Aorta (tissue), 5 donors: ENCODE measurements at regions not wholly inside any gene's neighbourhood (a gene's known extent, or its start where the extent isn't known, plus 50 kb on each side); places are given as distances from the start of the nearest gene placed in this dataset.
"Not testable (repeated sequence)": the region's sequence is repeated elsewhere in the genome, so short reads cannot be mapped to it uniquely, and the experiment has no call there.

Source experiments
- ATAC-seq: fragments of 200-7000 bp; cut with Tn5 transposase; one replicate; pipeline ENCODE4 v1.9.1; 2022; ENCODE audit warnings: moderate library complexity; ENCODE audit not compliant: low FRiP score
- DNase-seq, 2 donors: peaks; one replicate each; pipeline ENCODE4 v3.0.0-alpha.2; 2020
- H3K27ac ChIP-seq, 2 donors: one replicate each; pipeline ENCODE4 v1.5.1; 2013; ENCODE audit warnings: low read length in 2 of 2, mild to moderate bottlenecking in 2 of 2, moderate library complexity in 2 of 2, control low read depth in 1 of 2, inconsistent platforms in 1 of 2, low read depth in 1 of 2
- H3K27me3 ChIP-seq, 2 donors: one replicate each; pipeline ENCODE4 v1.6.1; 2013; ENCODE audit warnings: control low read depth in 1 of 2, low read length in 1 of 2, mild to moderate bottlenecking in 1 of 2, moderate library complexity in 1 of 2; ENCODE audit not compliant: insufficient read depth in 2 of 2, control insufficient read depth in 1 of 2
- H3K36me3 ChIP-seq, 2 donors: one replicate each; pipeline ENCODE4 v1.6.1; 2013; ENCODE audit warnings: control low read depth in 1 of 2, low read length in 1 of 2, mild to moderate bottlenecking in 1 of 2; ENCODE audit not compliant: insufficient read depth in 2 of 2, control insufficient read depth in 1 of 2
- H3K4me1 ChIP-seq, 2 donors: one replicate each; pipeline ENCODE4 v1.6.1; 2013; ENCODE audit warnings: low read length in 2 of 2, control low read depth in 1 of 2, mild to moderate bottlenecking in 1 of 2, moderate library complexity in 1 of 2; ENCODE audit not compliant: insufficient read depth in 2 of 2, control insufficient read depth in 1 of 2
- H3K4me3 ChIP-seq, 2 donors: one replicate each; pipeline ENCODE4 v1.5.1; 2013; ENCODE audit warnings: low read length in 2 of 2, control low read depth in 1 of 2, mild to moderate bottlenecking in 1 of 2
- H3K9me3 ChIP-seq: one replicate; pipeline ENCODE4 v1.6.1; 2013; ENCODE audit warnings: mild to moderate bottlenecking, low read length; ENCODE audit not compliant: control insufficient read depth
- WGBS, 2 donors: extraction: QIAGEN DNeasy Blood & Tissue Kit; methylation state at CpG; one replicate each; pipeline ENCODE4 v1.1.7; 2013; 5-methylcytosine and 5-hydroxymethylcytosine counted together
- intact Hi-C, 2 donors: fragments of 100-400 bp; cut with DNase I; formaldehyde crosslinking; loops; one replicate each; pipeline versions ENCODE4 v1.14.2 to v1.15.0; 2022
- donor health status: healthy with polysubstance abuse.
- donor health status: Bipolar disorder and iron deficiency.
- donor health status: DM: no; HTN: no; CAD: no.
- donor health status: DM: no; HTN: no; CAD: no.
- donor health status: DM: yes; HTN: yes; CAD: no.

GRCh38 chr4:137361756-137362470, 170.4 kb downstream of the PCDH18 start:
- Histone ChIP-seq H3K36me3 (no peaks in the 10 kb centered on the region), H3K4me1 (no peaks in the 10 kb centered on the region), H3K27ac (no peak overlapping the region), H3K9me3 (no peaks in the 10 kb centered on the region), H3K4me3 (no peak overlapping the region), H3K27me3 (no peaks in the 10 kb centered on the region)
- intact Hi-C loops: no loop called here
- ATAC-seq (no peak), DNase-seq (no peak)
- WGBS, 2 donors: 63 to 68% methylated on average over 3 of the region's 3 CpGs

GRCh38 chr4:137360761-137361160, 171.5 kb downstream of the PCDH18 start:
- Histone ChIP-seq H3K36me3 (no peaks in the 10 kb centered on the region), H3K4me1 (no peaks in the 10 kb centered on the region), H3K9me3 (no peaks in the 10 kb centered on the region), H3K4me3 (no peak overlapping the region), H3K27me3 (no peaks in the 10 kb centered on the region), H3K27ac (no peak overlapping the region)
- intact Hi-C loops: no loop called here
- no peak for DNase-seq
- ATAC-seq: no peak
- 40 to 57% methylated on average over 1 of the region's 1 CpG for WGBS, 2 donors

- Histone ChIP-seq H3K36me3 (no peaks in the 10 kb centered on the region), H3K9me3 (no peaks in the 10 kb centered on the region), H3K4me3 (no peak overlapping the region), H3K4me1 (no peaks in the 10 kb centered on the region), H3K27ac (no peak overlapping the region), H3K27me3 (no peaks in the 10 kb centered on the region)
- intact Hi-C loops: no loop called here
- 11 to 26% methylated on average over 2 of the region's 2 CpGs for WGBS, 2 donors
- ATAC-seq (no peak), DNase-seq (no peak)
Observed at GRCh38 chr4:137359691-137360315, 172.5 kb downstream of the PCDH18 start.

GRCh38 chr4:137354562-137354961, 177.7 kb downstream of the PCDH18 start:
- H3K27ac ChIP-seq, H3K27me3 ChIP-seq, ATAC-seq, H3K4me3 ChIP-seq, H3K36me3 ChIP-seq, intact Hi-C loops, H3K9me3 ChIP-seq, H3K4me1 ChIP-seq, DNase-seq: not testable (repeated sequence)
- 94 to 96% methylated on average over 2 of the region's 2 CpGs for WGBS, 2 donors

- 45 to 47% methylated on average over 2 of the region's 2 CpGs for WGBS, 2 donors
- Histone ChIP-seq H3K36me3 (no peaks in the 10 kb centered on the region), H3K4me1 (no peaks in the 10 kb centered on the region), H3K9me3 (no peaks in the 10 kb centered on the region), H3K27ac (no peak overlapping the region), H3K4me3 (no peak overlapping the region), H3K27me3 (no peaks in the 10 kb centered on the region)
- ATAC-seq (no peak), DNase-seq (no peak)
- intact Hi-C loops: no loop called here
Observed at GRCh38 chr4:137347371-137347770, 184.9 kb downstream of the PCDH18 start.

- H3K9me3 ChIP-seq: no peaks in the 10 kb centered on the region
Observed at GRCh38 chr4:137345597-137345996, 186.7 kb downstream of the PCDH18 start.

DNA sequence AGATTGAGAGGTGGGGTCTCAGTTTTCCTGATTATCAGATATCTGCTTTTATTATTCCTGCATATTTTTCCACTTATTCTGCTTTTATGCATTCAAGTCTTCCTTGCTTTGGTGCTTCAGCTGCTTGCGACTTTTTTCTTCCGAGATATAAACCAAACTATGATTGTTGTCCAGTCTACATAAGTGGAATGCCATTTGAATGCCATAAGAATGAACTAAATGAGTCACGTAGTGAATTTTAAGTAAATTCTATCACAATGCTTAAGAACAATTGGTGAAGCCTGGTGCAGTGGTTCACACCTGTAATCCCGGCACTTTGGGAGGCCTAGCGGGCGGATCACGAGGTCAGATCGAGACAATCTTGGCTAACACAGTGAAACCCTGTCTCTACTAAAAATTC, 189.1 kb downstream of the PCDH18 start:
- no peaks in the 10 kb centered on the region for H3K36me3 ChIP-seq
- H3K4me3 ChIP-seq: no peak overlapping the region
- DNase-seq (no peak), ATAC-seq (no peak)
- no peaks in the 10 kb centered on the region for H3K9me3 ChIP-seq
- intact Hi-C loops: no loop called here
- no peaks in the 10 kb centered on the region for H3K4me1 ChIP-seq
- H3K27me3 ChIP-seq: no peaks in the 10 kb centered on the region
- 79 to 82% methylated on average over 8 of the region's 8 CpGs for WGBS, 2 donors
- no peak overlapping the region for H3K27ac ChIP-seq

More at GRCh38 chr4:137345597-137345996, 186.7 kb downstream of the PCDH18 start:
- Histone ChIP-seq H3K27ac (no peak overlapping the region), H3K4me3 (no peak overlapping the region), H3K36me3 (no peaks in the 10 kb centered on the region), H3K4me1 (no peaks in the 10 kb centered on the region), H3K27me3 (no peaks in the 10 kb centered on the region)
- DNase-seq: no peak
- peak; percentile 46 for ATAC-seq
- WGBS, 2 donors: 95 to 97% methylated on average over 1 of the region's 1 CpG
- intact Hi-C loops: no loop called here

DNA sequence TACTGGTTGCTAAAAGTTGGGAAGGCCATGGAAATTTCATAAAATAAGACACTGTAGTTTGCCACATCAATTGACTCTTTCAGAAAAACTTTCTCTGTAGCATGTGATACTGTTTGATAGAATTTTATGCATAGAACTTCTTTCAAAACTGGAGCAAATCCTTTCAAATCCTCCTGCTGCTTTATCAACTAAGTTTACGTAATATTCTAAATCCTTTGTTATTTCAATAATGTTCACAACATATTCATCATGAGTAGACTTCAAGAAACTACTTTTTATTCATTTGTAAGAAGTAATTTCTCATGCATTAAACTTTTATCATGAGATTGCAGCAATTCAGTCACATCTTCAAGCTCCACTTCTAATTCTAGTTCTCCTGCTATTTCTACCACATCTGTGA, 199.3 kb downstream of the PCDH18 start:
- Histone ChIP-seq H3K4me3 (no peak overlapping the region), H3K36me3 (no peaks in the 10 kb centered on the region), H3K4me1 (no peaks in the 10 kb centered on the region), H3K27me3 (no peaks in the 10 kb centered on the region), H3K9me3 (peaks cover 2% of the 10 kb centered on the region), H3K27ac (no peak overlapping the region)
- DNase-seq: no peak
- 90 to 99% methylated on average over 1 of the region's 1 CpG for WGBS, 2 donors
- no peak for ATAC-seq
- intact Hi-C loops: no loop called here

DNA sequence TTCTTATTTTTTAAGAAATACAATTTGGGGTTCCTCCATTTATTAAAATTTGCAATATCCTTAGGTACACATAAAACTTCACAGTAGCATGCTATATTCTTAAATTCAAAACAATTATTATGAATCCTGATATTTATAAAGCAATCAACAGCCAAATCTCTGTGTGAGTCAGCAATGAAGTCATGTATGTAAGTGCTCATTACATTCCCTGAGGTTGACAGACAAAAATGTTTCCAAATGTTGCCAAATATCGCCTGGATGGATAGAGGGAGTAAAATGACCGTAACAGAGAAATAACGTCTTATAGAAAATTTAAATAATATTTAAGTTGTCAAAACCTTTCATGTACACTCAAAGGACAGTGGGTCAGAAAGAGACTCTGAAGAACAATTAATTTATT, 220.0 kb downstream of the PCDH18 start:
- H3K9me3 ChIP-seq: no peaks in the 10 kb centered on the region
- ATAC-seq (no peak), DNase-seq (no peak)
- H3K4me1 ChIP-seq: no peaks in the 10 kb centered on the region
- H3K36me3 ChIP-seq: no peaks in the 10 kb centered on the region
- 78% methylated on average over 3 of the region's 3 CpGs for WGBS, 2 donors
- H3K27me3 ChIP-seq: no peaks in the 10 kb centered on the region
- H3K27ac ChIP-seq: no peak overlapping the region
- no peak overlapping the region for H3K4me3 ChIP-seq
- intact Hi-C loops: no loop called here
